Neuronal stem cell (in vitro differentiated cells): ENCODE measurements at regions not wholly inside any gene's neighbourhood (a gene's known extent, or its start where the extent isn't known, plus 50 kb on each side); places are given as distances from the start of the nearest gene placed in this dataset.
"Not testable (repeated sequence)": the region's sequence is repeated elsewhere in the genome, so short reads cannot be mapped to it uniquely, and the experiment has no call there.

Source experiments
- DNase-seq: peaks from one replicate; pipeline ENCODE4 v3.0.0-alpha.2; 2013; ENCODE audit warnings: low spot score
- H2AFZ ChIP-seq: one replicate; pipeline ENCODE4 v1.6.1; 2013; ENCODE audit warnings: mild to moderate bottlenecking, low read length, inconsistent platforms
- H2AK5ac ChIP-seq: 2 replicates; pipeline ENCODE4 v1.6.1; 2013; ENCODE audit warnings: low read depth, mild to moderate bottlenecking, inconsistent platforms, low read length, moderate library complexity, mixed read lengths
- H2BK120ac ChIP-seq: 2 replicates; pipeline ENCODE4 v1.6.1; 2013; ENCODE audit warnings: low read depth, mild to moderate bottlenecking, inconsistent platforms, low read length, moderate library complexity, mixed read lengths
- H2BK12ac ChIP-seq: one replicate; pipeline ENCODE4 v1.6.1; 2013; ENCODE audit warnings: low read length, inconsistent platforms
- H2BK15ac ChIP-seq: 2 replicates; pipeline ENCODE4 v1.6.1; 2013; ENCODE audit warnings: mild to moderate bottlenecking, low read length, inconsistent platforms, mixed read lengths
- H2BK5ac ChIP-seq: one replicate; pipeline ENCODE4 v1.6.1; 2013; ENCODE audit warnings: inconsistent platforms, mild to moderate bottlenecking, low read length, moderate library complexity
- H3K14ac ChIP-seq: one replicate; pipeline ENCODE4 v1.6.1; 2013; ENCODE audit warnings: low read length, inconsistent platforms
- H3K18ac ChIP-seq: 2 replicates; pipeline ENCODE4 v1.6.1; 2013; ENCODE audit warnings: low read length, inconsistent platforms
- H3K23ac ChIP-seq: 2 replicates; pipeline ENCODE4 v1.6.1; 2013; ENCODE audit warnings: low read depth, mild to moderate bottlenecking, mixed read lengths, low read length, inconsistent platforms; ENCODE audit not compliant: poor library complexity
- H3K27ac ChIP-seq: replicated peaks from 3 replicates; pipeline ENCODE4 v1.5.1; 2013; ENCODE audit warnings: low read length, inconsistent platforms
- H3K27me3 ChIP-seq, 3 experiments: 2 replicates each; pipeline ENCODE4 v1.6.1; 2013; ENCODE audit warnings: low read length in 3 of 3, mild to moderate bottlenecking in 2 of 3, inconsistent platforms in 1 of 3, low read depth in 1 of 3, mixed read lengths in 1 of 3, moderate library complexity in 1 of 3; ENCODE audit not compliant: control insufficient read depth in 3 of 3, insufficient read depth in 3 of 3
- H3K36me3 ChIP-seq, 2 donors: replicated peaks in 1 of 2; 2 replicates each; pipeline ENCODE4 v1.6.1; 2013; ENCODE audit warnings: low read length in 2 of 2; ENCODE audit not compliant: control insufficient read depth in 2 of 2, insufficient read depth in 2 of 2
- H3K4ac ChIP-seq: 2 replicates; pipeline ENCODE4 v1.6.1; 2013; ENCODE audit warnings: inconsistent platforms, mild to moderate bottlenecking, low read length, moderate library complexity
- H3K4me1 ChIP-seq, 2 donors: 1 replicate in 1 of 2; 2 replicates in 1 of 2; pipeline ENCODE4 v1.6.1; 2013; ENCODE audit warnings: low read length in 2 of 2, low read depth in 1 of 2; ENCODE audit not compliant: control insufficient read depth in 2 of 2, insufficient read depth in 1 of 2
- H3K4me2 ChIP-seq: one replicate; pipeline ENCODE4 v1.6.1; 2013; ENCODE audit warnings: mild to moderate bottlenecking, low read length, inconsistent platforms; ENCODE audit not compliant: insufficient read depth, poor library complexity, severe bottlenecking
- H3K4me3 ChIP-seq, 2 donors: 2 replicates each; pipeline ENCODE4 v1.5.1; 2013; ENCODE audit warnings: low read length in 2 of 2, mild to moderate bottlenecking in 2 of 2, inconsistent platforms in 1 of 2, moderate library complexity in 1 of 2
- H3K79me1 ChIP-seq: one replicate; pipeline ENCODE4 v1.6.1; 2013; ENCODE audit warnings: low read depth, mild to moderate bottlenecking, inconsistent platforms, low read length, moderate library complexity
- H3K9ac ChIP-seq: one replicate; pipeline ENCODE4 v1.6.1; 2013; ENCODE audit warnings: mild to moderate bottlenecking, low read depth, low read length, inconsistent platforms; ENCODE audit not compliant: poor library complexity
- H3K9me3 ChIP-seq, 2 donors: replicated peaks in 1 of 2; 2 replicates each; pipeline versions ENCODE3 to v1.6.1; 2013; ENCODE audit warnings: low read length in 2 of 2, mild to moderate bottlenecking in 2 of 2, inconsistent platforms in 1 of 2, low read depth in 1 of 2, mixed read lengths in 1 of 2, moderate library complexity in 1 of 2; ENCODE audit not compliant: control insufficient read depth in 2 of 2, insufficient read depth in 1 of 2
- H4K8ac ChIP-seq: one replicate; pipeline ENCODE4 v1.6.1; 2013; ENCODE audit warnings: low read depth, mild to moderate bottlenecking, inconsistent platforms, low read length, moderate library complexity
- H4K91ac ChIP-seq: one replicate; pipeline ENCODE4 v1.6.1; 2013; ENCODE audit warnings: low read length, low read depth, mild to moderate bottlenecking, inconsistent platforms; ENCODE audit not compliant: poor library complexity
- WGBS, 2 donors: extraction: QIAGEN DNeasy Blood & Tissue Kit; methylation state at CpG; one replicate each; pipeline ENCODE4 v1.1.7; 2013; ENCODE audit warnings: missing lambda C conversion rate in 2 of 2, mixed read lengths in 1 of 2; ENCODE audit not compliant: insufficient read length in 2 of 2, insufficient replicate concordance in 1 of 2; ENCODE audit errors: extremely low coverage in 2 of 2; 5-methylcytosine and 5-hydroxymethylcytosine counted together

- not testable (repeated sequence) for H2BK5ac ChIP-seq, H4K8ac ChIP-seq, H3K9me3 ChIP-seq, H2AK5ac ChIP-seq, H3K4me1 ChIP-seq, H4K91ac ChIP-seq, H3K27me3 ChIP-seq, H3K36me3 ChIP-seq, H3K14ac ChIP-seq, H2BK12ac ChIP-seq, DNase-seq, H3K27ac ChIP-seq, H3K4me2 ChIP-seq, H3K9ac ChIP-seq, H3K4ac ChIP-seq, H2BK120ac ChIP-seq, H2AFZ ChIP-seq, H3K79me1 ChIP-seq, H3K4me3 ChIP-seq, H3K18ac ChIP-seq, H2BK15ac ChIP-seq, H3K23ac ChIP-seq
- WGBS, 2 donors, result no CpG with 5 or more reads among the region's 8 CpGs
Measured at GRCh38 chr7:149991652-149992302, 118.0 kb downstream of the ATP6V0E2 start.

GRCh38 chr7:149992366-149992765 lies 118.6 kb downstream of the ATP6V0E2 start:
- DNase-seq, H2AFZ ChIP-seq, H3K27me3 ChIP-seq, H2AK5ac ChIP-seq, H3K4me3 ChIP-seq, H3K18ac ChIP-seq, H3K9ac ChIP-seq, H3K14ac ChIP-seq, H3K36me3 ChIP-seq, H3K79me1 ChIP-seq, H3K4me1 ChIP-seq, H3K4ac ChIP-seq, H2BK15ac ChIP-seq, H4K8ac ChIP-seq, H3K23ac ChIP-seq, H2BK120ac ChIP-seq, H3K4me2 ChIP-seq, H2BK12ac ChIP-seq, H4K91ac ChIP-seq, H2BK5ac ChIP-seq, H3K9me3 ChIP-seq, H3K27ac ChIP-seq: not testable (repeated sequence)
- no CpG with 5 or more reads among the region's 11 CpGs for WGBS, 2 donors

- H2AFZ ChIP-seq, DNase-seq, H2AK5ac ChIP-seq, H2BK15ac ChIP-seq, H4K91ac ChIP-seq, H3K79me1 ChIP-seq, H3K27me3 ChIP-seq, H3K18ac ChIP-seq, H2BK12ac ChIP-seq, H3K4me3 ChIP-seq, H3K9ac ChIP-seq, H3K27ac ChIP-seq, H3K14ac ChIP-seq, H3K36me3 ChIP-seq, H2BK120ac ChIP-seq, H3K9me3 ChIP-seq, H3K4ac ChIP-seq, H2BK5ac ChIP-seq, H3K4me1 ChIP-seq, H3K4me2 ChIP-seq, H3K23ac ChIP-seq, H4K8ac ChIP-seq: not testable (repeated sequence)
- no CpG with 5 or more reads among the region's 14 CpGs for WGBS, 2 donors
Measured at GRCh38 chr7:149995369-149996026, 121.7 kb downstream of the ATP6V0E2 start.

- H3K79me1 ChIP-seq, H3K4me2 ChIP-seq, H3K23ac ChIP-seq, DNase-seq, H3K27me3 ChIP-seq, H3K9ac ChIP-seq, H3K4ac ChIP-seq, H2AK5ac ChIP-seq, H2BK120ac ChIP-seq, H3K14ac ChIP-seq, H3K18ac ChIP-seq, H3K4me3 ChIP-seq, H3K27ac ChIP-seq, H2BK12ac ChIP-seq, H3K36me3 ChIP-seq, H2AFZ ChIP-seq, H2BK5ac ChIP-seq, H4K91ac ChIP-seq, H2BK15ac ChIP-seq, H3K4me1 ChIP-seq, H3K9me3 ChIP-seq, H4K8ac ChIP-seq: not testable (repeated sequence)
- WGBS, 2 donors, result no CpG with 5 or more reads among the region's 22 CpGs
Measured at GRCh38 chr7:150000780-150001599, 127.2 kb downstream of the ATP6V0E2 start.
